ENCODE measurements at regions not wholly inside any gene's neighbourhood (a gene's known extent, or its start where the extent isn't known, plus 50 kb on each side); places are given as distances from the start of the nearest gene placed in this dataset.

GRCh38 chr14:76688383-76688671 is 72.9 kb upstream of the VASH1 start:
- TF ChIP-seq ESRRG (CRISPR knock-in tag; IDR thresholded peaks at IDR 0.05) = no peak
- no peak for TF ChIP-seq ZNF70 (CRISPR knock-in tag; IDR thresholded peaks at IDR 0.05)
- TF ChIP-seq PPARA (CRISPR knock-in tag; IDR thresholded peaks at IDR 0.05; ENCODE audit: borderline replicate concordance) = no peak
- TF ChIP-seq CREB5 (CRISPR knock-in tag; IDR thresholded peaks at IDR 0.05; ENCODE audit: low read depth) = no peak
- TF ChIP-seq PATZ1 (CRISPR knock-in tag; IDR thresholded peaks at IDR 0.05; ENCODE audit: borderline replicate concordance) = no peak
- TF ChIP-seq OSR1 (CRISPR knock-in tag; IDR thresholded peaks at IDR 0.05) = no peak
- TF ChIP-seq ARNTL (CRISPR knock-in tag; IDR thresholded peaks at IDR 0.05; ENCODE audit: borderline replicate concordance, low read depth) = no peak
- TF ChIP-seq BACH2 (CRISPR knock-in tag; IDR thresholded peaks at IDR 0.05; ENCODE audit: borderline replicate concordance) = no peak
- TF ChIP-seq ZNF8 (CRISPR knock-in tag; IDR thresholded peaks at IDR 0.05) = no peak
- no peak for TF ChIP-seq ZNF565 (CRISPR knock-in tag; conservative IDR thresholded peaks at IDR 0.05; ENCODE audit: low read depth)
- no peak for TF ChIP-seq SNAI2 (CRISPR knock-in tag; IDR thresholded peaks at IDR 0.05)
- no peak for TF ChIP-seq RARB (CRISPR knock-in tag; IDR thresholded peaks at IDR 0.05)
- TF ChIP-seq TCF4 (CRISPR knock-in tag; IDR thresholded peaks at IDR 0.05; ENCODE audit: borderline replicate concordance) = no peak
- TF ChIP-seq CSRNP3 (CRISPR knock-in tag; IDR thresholded peaks at IDR 0.05) = no peak
